Chondrocyte (in vitro differentiated cells): ENCODE measurements at regions not wholly inside any gene's neighbourhood (a gene's known extent, or its start where the extent isn't known, plus 50 kb on each side); places are given as distances from the start of the nearest gene placed in this dataset.

Experiments
- DNase-seq: peaks from one replicate; pipeline ENCODE4 v3.0.0; 2021; ENCODE audit warnings: mixed read lengths, low spot score
- H3K27ac Mint-ChIP-seq: one replicate; pipeline ENCODE4 v1.8.0; 2021; ENCODE audit warnings: mild to moderate bottlenecking, moderate library complexity, mixed read lengths; ENCODE audit not compliant: unreplicated experiment
- H3K27me3 Mint-ChIP-seq: 2 replicates; pipeline ENCODE4 v1.8.0; 2021; ENCODE audit warnings: low read depth, mixed read lengths
- H3K36me3 Mint-ChIP-seq: 2 replicates; pipeline ENCODE4 v1.8.0; 2021; ENCODE audit warnings: low read depth, mixed read lengths
- H3K4me1 Mint-ChIP-seq: 2 replicates; pipeline ENCODE4 v1.8.0; 2021; ENCODE audit warnings: low read depth, mild to moderate bottlenecking, mixed read lengths
- H3K4me3 Mint-ChIP-seq: one replicate; pipeline ENCODE4 v1.8.0; 2021; ENCODE audit warnings: mild to moderate bottlenecking, moderate library complexity, mixed read lengths; ENCODE audit not compliant: unreplicated experiment
- H3K9me3 Mint-ChIP-seq: 2 replicates; pipeline ENCODE4 v1.8.0; 2021; ENCODE audit warnings: low read depth, mixed read lengths
- CTCF ChIP-seq: fragments of 200-600 bp; sonication (generic); IDR thresholded peaks from 2 replicates; pipeline ENCODE4 v1.5.0; 2021; ENCODE audit warnings: antibody characterized with exemption, mild to moderate bottlenecking, moderate library complexity

DNA sequence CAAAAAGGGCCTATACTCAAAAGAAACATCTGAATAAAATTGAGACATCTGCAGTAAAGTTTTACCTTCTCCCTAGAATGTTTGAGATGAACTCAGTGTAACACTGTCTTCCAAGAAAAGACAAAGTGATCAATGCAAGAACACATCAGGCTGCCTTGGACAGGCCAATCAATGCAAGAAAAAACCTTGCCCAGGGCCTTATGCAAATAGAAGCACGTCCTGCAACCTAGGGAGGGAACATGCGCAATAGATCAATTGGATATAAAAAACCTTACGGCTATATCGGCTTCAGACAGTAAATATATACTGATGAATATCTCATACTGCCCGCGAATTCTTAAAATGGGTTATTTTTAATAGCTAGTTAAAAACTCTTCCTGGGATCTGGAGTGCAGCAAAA, 66.4 kb upstream of the POU5F2 start:
- TF ChIP-seq CTCF = no peak
- no peaks in the 10 kb centered on the region for H3K36me3 Mint-ChIP-seq
- DNase-seq = no peak
- H3K4me1 Mint-ChIP-seq = no peaks in the 10 kb centered on the region
- H3K4me3 Mint-ChIP-seq = no peak overlapping the region
- no peaks in the 10 kb centered on the region for H3K9me3 Mint-ChIP-seq
- H3K27me3 Mint-ChIP-seq = no peaks in the 10 kb centered on the region
- H3K27ac Mint-ChIP-seq = no peak overlapping the region

DNA sequence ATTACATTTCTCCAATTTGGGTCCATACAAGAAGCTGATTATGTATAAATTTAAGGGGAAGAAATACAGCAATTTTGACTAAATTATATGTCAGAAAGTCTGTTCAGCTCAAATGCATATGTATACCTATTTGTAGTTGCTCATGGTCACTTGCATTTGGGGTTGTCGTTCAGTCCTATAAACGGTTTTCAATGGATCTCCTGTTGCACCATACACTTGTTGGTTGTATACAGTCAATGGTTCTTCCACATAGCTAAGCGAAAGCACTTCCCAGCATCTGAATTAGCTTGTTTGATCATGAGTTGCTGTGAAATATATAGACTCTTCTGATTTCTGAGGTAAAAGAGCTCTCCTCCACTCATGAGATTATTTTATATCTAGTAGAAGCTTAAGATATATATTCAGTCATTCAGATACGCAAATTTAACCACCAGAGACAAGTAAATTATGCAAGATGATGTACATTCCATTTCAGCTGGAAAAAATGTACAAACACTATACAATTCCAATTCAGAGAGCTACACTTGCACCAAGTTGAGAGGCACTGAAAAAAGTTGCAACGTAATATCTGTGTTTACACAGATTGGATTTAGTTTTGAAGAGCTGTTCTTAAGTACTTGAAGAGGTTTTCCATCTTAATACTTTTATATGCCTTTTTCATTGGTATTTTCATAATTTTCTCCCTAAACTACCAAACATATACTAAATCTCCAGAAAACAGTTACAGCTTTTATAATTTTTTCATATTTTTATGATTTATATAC, 64.4 kb upstream of the POU5F2 start:
- no peak for TF ChIP-seq CTCF
- Mint-ChIP-seq H3K36me3 (no peaks in the 10 kb centered on the region), H3K4me1 (peaks cover 4% of the 10 kb centered on the region)

GRCh38 chr5:93800988-93801811, 59.8 kb upstream of the POU5F2 start:
- no peaks in the 10 kb centered on the region for H3K27me3 Mint-ChIP-seq
- H3K4me1 Mint-ChIP-seq = peaks cover 4% of the 10 kb centered on the region
- DNase-seq = no peak
- peaks cover 1% of the 10 kb centered on the region for H3K36me3 Mint-ChIP-seq
- H3K4me3 Mint-ChIP-seq = peak overlapping the region; percentile 15
- H3K9me3 Mint-ChIP-seq = no peaks in the 10 kb centered on the region
- H3K27ac Mint-ChIP-seq = peak overlapping the region; percentile 60
- peak; percentile 98 for TF ChIP-seq CTCF

More for the DNA sequence above, 64.4 kb upstream of the POU5F2 start:
- DNase-seq = no peak
- Mint-ChIP-seq H3K9me3 (no peaks in the 10 kb centered on the region), H3K4me3 (no peak overlapping the region), H3K27me3 (no peaks in the 10 kb centered on the region), H3K27ac (no peak overlapping the region)

GRCh38 chr5:93794954-93795353, 53.6 kb upstream of the POU5F2 start:
- H3K27ac Mint-ChIP-seq = no peak overlapping the region
- H3K9me3 Mint-ChIP-seq = no peaks in the 10 kb centered on the region
- peaks cover 13% of the 10 kb centered on the region for H3K36me3 Mint-ChIP-seq
- no peak for TF ChIP-seq CTCF
- H3K27me3 Mint-ChIP-seq = no peaks in the 10 kb centered on the region
- H3K4me1 Mint-ChIP-seq = peaks cover 11% of the 10 kb centered on the region
- DNase-seq = no peak
- no peak overlapping the region for H3K4me3 Mint-ChIP-seq

- H3K4me3 Mint-ChIP-seq = no peak overlapping the region
- H3K27me3 Mint-ChIP-seq = no peaks in the 10 kb centered on the region
- no peaks in the 10 kb centered on the region for H3K9me3 Mint-ChIP-seq
- peaks cover 23% of the 10 kb centered on the region for H3K4me1 Mint-ChIP-seq
- no peak for DNase-seq
- H3K36me3 Mint-ChIP-seq = peaks cover 11% of the 10 kb centered on the region
- H3K27ac Mint-ChIP-seq = no peak overlapping the region
- no peak for TF ChIP-seq CTCF
These were observed 51.9 kb upstream of the POU5F2 start for GRCh38 chr5:93793159-93793781.
